GM12873 (cell line): ENCODE measurements at regions not wholly inside any gene's neighbourhood (a gene's known extent, or its start where the extent isn't known, plus 50 kb on each side); places are given as distances from the start of the nearest gene placed in this dataset.

Experiments used
- TF ChIP-seq, protein P1 (sequence below): IDR thresholded peaks from 2 replicates; pipeline ENCODE4 v1.5.1; 2012; ENCODE audit warnings: low read depth, mild to moderate bottlenecking, moderate library complexity, low read length, control low read depth; ENCODE audit not compliant: insufficient read depth; ENCODE audit errors: missing control alignments

- TF ChIP-seq, protein P1, sequence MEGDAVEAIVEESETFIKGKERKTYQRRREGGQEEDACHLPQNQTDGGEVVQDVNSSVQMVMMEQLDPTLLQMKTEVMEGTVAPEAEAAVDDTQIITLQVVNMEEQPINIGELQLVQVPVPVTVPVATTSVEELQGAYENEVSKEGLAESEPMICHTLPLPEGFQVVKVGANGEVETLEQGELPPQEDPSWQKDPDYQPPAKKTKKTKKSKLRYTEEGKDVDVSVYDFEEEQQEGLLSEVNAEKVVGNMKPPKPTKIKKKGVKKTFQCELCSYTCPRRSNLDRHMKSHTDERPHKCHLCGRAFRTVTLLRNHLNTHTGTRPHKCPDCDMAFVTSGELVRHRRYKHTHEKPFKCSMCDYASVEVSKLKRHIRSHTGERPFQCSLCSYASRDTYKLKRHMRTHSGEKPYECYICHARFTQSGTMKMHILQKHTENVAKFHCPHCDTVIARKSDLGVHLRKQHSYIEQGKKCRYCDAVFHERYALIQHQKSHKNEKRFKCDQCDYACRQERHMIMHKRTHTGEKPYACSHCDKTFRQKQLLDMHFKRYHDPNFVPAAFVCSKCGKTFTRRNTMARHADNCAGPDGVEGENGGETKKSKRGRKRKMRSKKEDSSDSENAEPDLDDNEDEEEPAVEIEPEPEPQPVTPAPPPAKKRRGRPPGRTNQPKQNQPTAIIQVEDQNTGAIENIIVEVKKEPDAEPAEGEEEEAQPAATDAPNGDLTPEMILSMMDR = no peak
These were observed 580.9 kb downstream of the NYAP2 start for GRCh38 chr2:225980372-225980771.

GRCh38 chr2:225971433-225971832 lies 571.9 kb downstream of the NYAP2 start:
- TF ChIP-seq, protein P1 = no peak

- TF ChIP-seq, protein P1 = no peak
These were observed 549.4 kb downstream of the NYAP2 start for GRCh38 chr2:225948903-225949302.

GRCh38 chr2:225938991-225939390 lies 539.5 kb downstream of the NYAP2 start:
- TF ChIP-seq, protein P1 = no peak

- TF ChIP-seq, protein P1 = no peak
These were observed 538.2 kb downstream of the NYAP2 start for GRCh38 chr2:225937625-225938187.

- TF ChIP-seq, protein P1 = no peak
These were observed 533.4 kb downstream of the NYAP2 start for GRCh38 chr2:225932811-225933413.

DNA sequence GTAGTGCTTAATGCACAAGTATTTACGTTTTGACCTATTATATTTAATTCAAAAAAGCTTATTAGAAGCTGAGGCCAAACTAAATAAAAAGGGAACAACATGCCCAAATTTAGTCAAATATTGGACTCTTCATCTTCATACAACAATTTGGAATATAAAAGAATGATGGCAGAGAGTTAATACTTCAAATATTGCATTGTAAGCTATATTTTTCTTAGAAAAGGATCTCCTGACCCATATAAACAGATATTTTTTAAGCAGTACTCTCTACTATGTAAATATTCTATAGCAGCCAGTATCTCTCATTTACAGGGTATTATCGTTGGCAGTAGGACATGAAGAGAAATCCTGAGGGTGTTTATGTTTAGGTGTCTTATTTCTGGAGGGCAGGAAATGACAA lies 531.2 kb downstream of the NYAP2 start:
- TF ChIP-seq, protein P1 = no peak
